ENCODE measurements at regions not wholly inside any gene's neighbourhood (a gene's known extent, or its start where the extent isn't known, plus 50 kb on each side); places are given as distances from the start of the nearest gene placed in this dataset.

GRCh38 chr11:69348414-69349235, 54.7 kb downstream of the MYEOV start:
- DNase-seq (ENCODE audit: low read depth), result no peak

GRCh38 chr11:69350040-69350439, 56.1 kb downstream of the MYEOV start:
- DNase-seq (ENCODE audit: low read depth), result no peak

- no peak for DNase-seq (ENCODE audit: low read depth)
Observed at GRCh38 chr11:69350596-69350995, 56.6 kb downstream of the MYEOV start.

GRCh38 chr11:69351460-69351859, 57.5 kb downstream of the MYEOV start:
- DNase-seq (ENCODE audit: low read depth), result no peak

- DNase-seq (ENCODE audit: low read depth), result no peak
Observed at GRCh38 chr11:69352166-69352565, 58.2 kb downstream of the MYEOV start.

- peak; percentile 18 for DNase-seq (ENCODE audit: low read depth)
Observed at GRCh38 chr11:69352715-69353319, 58.9 kb downstream of the MYEOV start.

- DNase-seq (ENCODE audit: low read depth), result no peak
Observed at GRCh38 chr11:69353696-69354544, 60.0 kb downstream of the MYEOV start.

- DNase-seq (ENCODE audit: low read depth), result no peak
Observed at GRCh38 chr11:69354545-69354897, 60.6 kb downstream of the MYEOV start.

- no peak for DNase-seq (ENCODE audit: low read depth)
Observed at GRCh38 chr11:69355346-69355940, 61.5 kb downstream of the MYEOV start.

- no peak for DNase-seq (ENCODE audit: low read depth)
Observed at GRCh38 chr11:69355959-69356702, 62.2 kb downstream of the MYEOV start.

GRCh38 chr11:69356703-69357457, 62.9 kb downstream of the MYEOV start:
- DNase-seq (ENCODE audit: low read depth), result no peak

GRCh38 chr11:69357458-69358397, 63.8 kb downstream of the MYEOV start:
- no peak for DNase-seq (ENCODE audit: low read depth)

GRCh38 chr11:69358398-69359020, 64.6 kb downstream of the MYEOV start:
- DNase-seq (ENCODE audit: low read depth), result no peak

GRCh38 chr11:69359735-69360480, 66.0 kb downstream of the MYEOV start:
- no peak for DNase-seq (ENCODE audit: low read depth)

- no peak for DNase-seq (ENCODE audit: low read depth)
Observed at GRCh38 chr11:69360606-69361005, 66.7 kb downstream of the MYEOV start.

- no peak for DNase-seq (ENCODE audit: low read depth)
Observed at GRCh38 chr11:69361048-69361447, 67.1 kb downstream of the MYEOV start.

- no peak for DNase-seq (ENCODE audit: low read depth)
Observed at GRCh38 chr11:69361466-69361865, 67.5 kb downstream of the MYEOV start.

- no peak for DNase-seq (ENCODE audit: low read depth)
Observed at GRCh38 chr11:69362315-69362714, 68.4 kb downstream of the MYEOV start.

GRCh38 chr11:69364921-69365320, 71.0 kb downstream of the MYEOV start:
- DNase-seq (ENCODE audit: low read depth), result no peak

Data from stimulated activated CD8-positive, alpha-beta memory T cell treated with anti-CD3 and anti-CD28 coated beads, Interleukin-7, amount 100 ng/mL, for 24 hours (primary cell).